ENCODE measurements at regions not wholly inside any gene's neighbourhood (a gene's known extent, or its start where the extent isn't known, plus 50 kb on each side); places are given as distances from the start of the nearest gene placed in this dataset.

DNA sequence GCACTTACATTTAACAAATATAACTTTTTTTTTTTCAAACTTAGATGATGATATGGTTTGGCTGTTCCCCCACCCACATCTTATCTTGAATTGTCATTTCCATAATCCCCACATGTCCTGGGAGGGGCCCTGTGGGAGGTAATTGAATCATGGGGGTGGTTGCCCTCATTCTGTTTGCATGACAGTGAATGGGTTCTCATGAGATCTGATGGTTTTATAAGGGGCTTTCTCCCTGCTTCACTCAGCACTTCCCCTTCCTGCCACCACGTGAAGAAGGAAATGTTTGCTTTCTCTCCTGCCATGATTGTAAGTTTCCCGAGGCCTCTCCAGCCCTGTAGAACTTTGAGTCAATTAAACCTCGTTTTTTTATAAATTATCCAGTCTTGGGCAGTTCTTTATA lies 432.6 kb downstream of the AMY1C start:
- Histone ChIP-seq H3K4me1 (ENCODE audit: control insufficient read depth in 1 of 2, insufficient read depth in 2 of 2, low read length in 2 of 2) (no peaks in the 10 kb centered on the region), H3K9me3 (replicated peaks in 1 of 2; ENCODE audit: control insufficient read depth in 1 of 2, insufficient read depth in 1 of 2, low read length in 2 of 2) (no peaks in the 10 kb centered on the region), H3K27me3 (ENCODE audit: control insufficient read depth in 2 of 2, insufficient read depth in 2 of 2, low read length in 2 of 2) (no peaks in the 10 kb centered on the region), H3K4me3 (replicated peaks in 1 of 3; ENCODE audit: low read depth in 2 of 3, low read length in 3 of 3) (no peak overlapping the region), H3K9ac (ENCODE audit: insufficient read depth, low read length, poor library complexity, severe bottlenecking) (no peak overlapping the region), H3K4me2 (replicated peaks; ENCODE audit: extremely low read depth, low read length, poor library complexity, severe bottlenecking) (no peak overlapping the region), H3K79me2 (ENCODE audit: insufficient read depth, low read length) (no peaks in the 10 kb centered on the region), H3K27ac (ENCODE audit: low read depth in 1 of 2, low read length in 2 of 2) (no peak overlapping the region), H3K36me3 (replicated peaks in 1 of 2; ENCODE audit: control insufficient read depth in 1 of 2, insufficient read depth in 2 of 2, low read length in 2 of 2) (no peaks in the 10 kb centered on the region), H4K20me1 (ENCODE audit: insufficient read depth, low read length) (no peaks in the 10 kb centered on the region), H2AFZ (ENCODE audit: insufficient read depth, low read depth, low read length, poor library complexity, severe bottlenecking) (no peak overlapping the region)
- Mint-ChIP-seq H3K36me3 (no peaks in the 10 kb centered on the region), H3K9me3 (peaks cover 0 to 13% (median 2%) of the 10 kb centered on the region in 7 donors), H3K4me3 (no peak overlapping the region), H3K27ac (no peak overlapping the region), H3K4me1 (no peaks in the 10 kb centered on the region), H3K27me3 (ENCODE audit: low read depth in 3 of 3) (peaks cover 0 to 2% (median 0%) of the 10 kb centered on the region in 3 donors)
- DNase-seq = no peak
- WGBS (ENCODE audit: insufficient coverage) = no CpG with 5 or more reads among the region's 3 CpGs
- intact Hi-C loops (cut with micrococcal nuclease) = no loop called here
- TF ChIP-seq, protein P1, sequence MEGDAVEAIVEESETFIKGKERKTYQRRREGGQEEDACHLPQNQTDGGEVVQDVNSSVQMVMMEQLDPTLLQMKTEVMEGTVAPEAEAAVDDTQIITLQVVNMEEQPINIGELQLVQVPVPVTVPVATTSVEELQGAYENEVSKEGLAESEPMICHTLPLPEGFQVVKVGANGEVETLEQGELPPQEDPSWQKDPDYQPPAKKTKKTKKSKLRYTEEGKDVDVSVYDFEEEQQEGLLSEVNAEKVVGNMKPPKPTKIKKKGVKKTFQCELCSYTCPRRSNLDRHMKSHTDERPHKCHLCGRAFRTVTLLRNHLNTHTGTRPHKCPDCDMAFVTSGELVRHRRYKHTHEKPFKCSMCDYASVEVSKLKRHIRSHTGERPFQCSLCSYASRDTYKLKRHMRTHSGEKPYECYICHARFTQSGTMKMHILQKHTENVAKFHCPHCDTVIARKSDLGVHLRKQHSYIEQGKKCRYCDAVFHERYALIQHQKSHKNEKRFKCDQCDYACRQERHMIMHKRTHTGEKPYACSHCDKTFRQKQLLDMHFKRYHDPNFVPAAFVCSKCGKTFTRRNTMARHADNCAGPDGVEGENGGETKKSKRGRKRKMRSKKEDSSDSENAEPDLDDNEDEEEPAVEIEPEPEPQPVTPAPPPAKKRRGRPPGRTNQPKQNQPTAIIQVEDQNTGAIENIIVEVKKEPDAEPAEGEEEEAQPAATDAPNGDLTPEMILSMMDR (IDR thresholded peaks at IDR 0.05) = no peak

GRCh38 chr1:104189207-104189606 lies 439.5 kb downstream of the AMY1C start:
- WGBS (ENCODE audit: insufficient coverage) = no CpG with 5 or more reads among the region's 1 CpG

More at GRCh38 chr1:104189207-104189606, 439.5 kb downstream of the AMY1C start:
- no peaks in the 10 kb centered on the region for H3K36me3 ChIP-seq (replicated peaks in 1 of 2; ENCODE audit: control insufficient read depth in 1 of 2, insufficient read depth in 2 of 2, low read length in 2 of 2)
- no peaks in the 10 kb centered on the region for H3K9me3 ChIP-seq (replicated peaks in 1 of 2; ENCODE audit: control insufficient read depth in 1 of 2, insufficient read depth in 1 of 2, low read length in 2 of 2)
- no peak overlapping the region for H3K27ac ChIP-seq (ENCODE audit: low read depth in 1 of 2, low read length in 2 of 2)
- H3K9me3 Mint-ChIP-seq = peaks cover 0 to 3% (median 1%) of the 10 kb centered on the region in 7 donors
- no peak overlapping the region for H2AFZ ChIP-seq (ENCODE audit: insufficient read depth, low read depth, low read length, poor library complexity, severe bottlenecking)
- no peak overlapping the region for H3K4me3 Mint-ChIP-seq
- no peaks in the 10 kb centered on the region for H3K79me2 ChIP-seq (ENCODE audit: insufficient read depth, low read length)
- no peaks in the 10 kb centered on the region for H3K4me1 Mint-ChIP-seq
- no peak overlapping the region for H3K4me3 ChIP-seq (replicated peaks in 1 of 3; ENCODE audit: low read depth in 2 of 3, low read length in 3 of 3)
- no peaks in the 10 kb centered on the region for H3K36me3 Mint-ChIP-seq
- no peaks in the 10 kb centered on the region for H3K4me1 ChIP-seq (ENCODE audit: control insufficient read depth in 1 of 2, insufficient read depth in 2 of 2, low read length in 2 of 2)
- H3K27me3 Mint-ChIP-seq (ENCODE audit: low read depth in 3 of 3) = no peaks in the 10 kb centered on the region
- DNase-seq = no peak
- no peak overlapping the region for H3K4me2 ChIP-seq (replicated peaks; ENCODE audit: extremely low read depth, low read length, poor library complexity, severe bottlenecking)
- H3K9ac ChIP-seq (ENCODE audit: insufficient read depth, low read length, poor library complexity, severe bottlenecking) = no peak overlapping the region
- intact Hi-C loops (cut with micrococcal nuclease) = no loop called here
- TF ChIP-seq, protein P1 (IDR thresholded peaks at IDR 0.05) = no peak
- no peaks in the 10 kb centered on the region for H4K20me1 ChIP-seq (ENCODE audit: insufficient read depth, low read length)
- H3K27me3 ChIP-seq (ENCODE audit: control insufficient read depth in 2 of 2, insufficient read depth in 2 of 2, low read length in 2 of 2) = no peaks in the 10 kb centered on the region
- no peak overlapping the region for H3K27ac Mint-ChIP-seq
